SW480 (cell line): ENCODE measurements at regions not wholly inside any gene's neighbourhood (a gene's known extent, or its start where the extent isn't known, plus 50 kb on each side); places are given as distances from the start of the nearest gene placed in this dataset.
"Not testable (repeated sequence)": the region's sequence is repeated elsewhere in the genome, so short reads cannot be mapped to it uniquely, and the experiment has no call there.

ENCODE experiments used
- DNase-seq: peaks from one replicate; pipeline ENCODE4 v3.0.0-alpha.2; 2016; ENCODE audit warnings: low spot score

- no peak for DNase-seq
Measured at GRCh38 chr3:135558150-135558783, 407.3 kb upstream of the PPP2R3A start.

GRCh38 chr3:135558906-135559305, 406.6 kb upstream of the PPP2R3A start:
- DNase-seq: no peak

GRCh38 chr3:135559802-135560201, 405.7 kb upstream of the PPP2R3A start:
- DNase-seq: no peak

GRCh38 chr3:135560847-135561246, 404.7 kb upstream of the PPP2R3A start:
- DNase-seq: no peak

GRCh38 chr3:135564696-135565095, 400.8 kb upstream of the PPP2R3A start:
- DNase-seq: no peak

- no peak for DNase-seq
Measured at GRCh38 chr3:135565546-135565945, 400.0 kb upstream of the PPP2R3A start.

- no peak for DNase-seq
Measured at GRCh38 chr3:135567223-135567622, 398.3 kb upstream of the PPP2R3A start.

GRCh38 chr3:135576751-135577150, 388.8 kb upstream of the PPP2R3A start:
- no peak for DNase-seq

GRCh38 chr3:135581806-135582205, 383.7 kb upstream of the PPP2R3A start:
- no peak for DNase-seq

- DNase-seq: no peak
Measured at GRCh38 chr3:135582800-135583199, 382.7 kb upstream of the PPP2R3A start.

GRCh38 chr3:135596563-135596962, 369.0 kb upstream of the PPP2R3A start:
- DNase-seq: no peak

GRCh38 chr3:135597855-135598254, 367.7 kb upstream of the PPP2R3A start:
- no peak for DNase-seq

- no peak for DNase-seq
Measured at GRCh38 chr3:135598597-135598996, 366.9 kb upstream of the PPP2R3A start.

- not testable (repeated sequence) for DNase-seq
Measured at GRCh38 chr3:135604512-135604911, 361.0 kb upstream of the PPP2R3A start.

GRCh38 chr3:135618123-135618522, 347.4 kb upstream of the PPP2R3A start:
- no peak for DNase-seq

GRCh38 chr3:135621184-135621920, 344.2 kb upstream of the PPP2R3A start:
- no peak for DNase-seq

- DNase-seq: no peak
Measured at GRCh38 chr3:135622215-135622614, 343.3 kb upstream of the PPP2R3A start.

- no peak for DNase-seq
Measured at GRCh38 chr3:135622656-135623055, 342.9 kb upstream of the PPP2R3A start.

GRCh38 chr3:135623558-135623957, 342.0 kb upstream of the PPP2R3A start:
- DNase-seq: no peak

GRCh38 chr3:135627057-135627456, 338.5 kb upstream of the PPP2R3A start:
- no peak for DNase-seq

- no peak for DNase-seq
Measured at GRCh38 chr3:135629701-135630408, 335.7 kb upstream of the PPP2R3A start.

- DNase-seq: no peak
Measured at GRCh38 chr3:135632556-135633065, 332.9 kb upstream of the PPP2R3A start.

GRCh38 chr3:135633078-135633477, 332.4 kb upstream of the PPP2R3A start:
- no peak for DNase-seq
